ENCODE measurements at regions not wholly inside any gene's neighbourhood (a gene's known extent, or its start where the extent isn't known, plus 50 kb on each side); places are given as distances from the start of the nearest gene placed in this dataset.

GRCh38 chr5:171604195-171604594 is 181.4 kb upstream of the SMIM23 start:
- TF ChIP-seq CTCF (IDR thresholded peaks at IDR 0.05 in 4 of 5, conservative IDR thresholded peaks at IDR 0.05 in 1 of 5) (no peak), POLR2A (IDR thresholded peaks at IDR 0.05) (no peak)

All from gastrocnemius medialis (tissue), 4 donors.